ENCODE measurements at regions not wholly inside any gene's neighbourhood (a gene's known extent, or its start where the extent isn't known, plus 50 kb on each side); places are given as distances from the start of the nearest gene placed in this dataset.

DNA sequence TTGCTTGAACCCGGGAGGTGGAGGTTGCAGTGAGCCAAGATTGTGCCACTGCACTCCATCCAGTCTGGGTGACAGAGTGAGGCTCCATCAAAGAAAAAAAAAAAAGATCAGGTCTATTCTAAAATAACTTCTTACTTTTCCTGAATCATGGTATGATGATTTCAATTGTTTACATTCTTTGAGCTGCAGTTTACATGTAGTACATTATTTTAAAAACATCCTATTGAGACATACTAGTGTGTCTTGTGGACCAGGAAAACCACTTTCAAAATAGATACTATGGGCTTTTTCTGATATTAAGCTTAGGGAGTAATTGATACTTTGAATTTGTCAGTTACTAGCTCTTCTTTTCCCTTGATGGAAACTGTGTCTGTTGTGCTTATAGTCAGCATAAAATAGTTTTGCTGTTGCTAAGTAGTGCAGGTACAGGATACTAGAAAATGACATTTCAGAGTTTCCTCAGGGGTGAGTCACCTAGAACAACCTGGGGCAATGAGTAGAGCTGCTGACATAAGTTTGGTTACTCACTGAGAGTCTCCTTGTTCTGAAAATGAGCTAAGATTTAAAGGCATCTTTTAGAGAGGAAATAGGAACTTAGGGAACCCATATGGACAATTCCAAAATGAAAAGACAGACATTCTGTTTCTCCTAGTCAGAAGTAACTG lies 53.2 kb upstream of the C4orf54 start:
- TF ChIP-seq, protein P1, sequence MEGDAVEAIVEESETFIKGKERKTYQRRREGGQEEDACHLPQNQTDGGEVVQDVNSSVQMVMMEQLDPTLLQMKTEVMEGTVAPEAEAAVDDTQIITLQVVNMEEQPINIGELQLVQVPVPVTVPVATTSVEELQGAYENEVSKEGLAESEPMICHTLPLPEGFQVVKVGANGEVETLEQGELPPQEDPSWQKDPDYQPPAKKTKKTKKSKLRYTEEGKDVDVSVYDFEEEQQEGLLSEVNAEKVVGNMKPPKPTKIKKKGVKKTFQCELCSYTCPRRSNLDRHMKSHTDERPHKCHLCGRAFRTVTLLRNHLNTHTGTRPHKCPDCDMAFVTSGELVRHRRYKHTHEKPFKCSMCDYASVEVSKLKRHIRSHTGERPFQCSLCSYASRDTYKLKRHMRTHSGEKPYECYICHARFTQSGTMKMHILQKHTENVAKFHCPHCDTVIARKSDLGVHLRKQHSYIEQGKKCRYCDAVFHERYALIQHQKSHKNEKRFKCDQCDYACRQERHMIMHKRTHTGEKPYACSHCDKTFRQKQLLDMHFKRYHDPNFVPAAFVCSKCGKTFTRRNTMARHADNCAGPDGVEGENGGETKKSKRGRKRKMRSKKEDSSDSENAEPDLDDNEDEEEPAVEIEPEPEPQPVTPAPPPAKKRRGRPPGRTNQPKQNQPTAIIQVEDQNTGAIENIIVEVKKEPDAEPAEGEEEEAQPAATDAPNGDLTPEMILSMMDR (IDR thresholded peaks at IDR 0.05; ENCODE audit: insufficient read depth, low read depth, low read length), result no peak
- no peak for TF ChIP-seq EZH2 (IDR thresholded peaks at IDR 0.05; ENCODE audit: insufficient read depth, low read length)

Data from astrocyte (in vitro differentiated cells and primary cell).